Upper lobe of left lung (tissue), 6 donors: ENCODE measurements at regions not wholly inside any gene's neighbourhood (a gene's known extent, or its start where the extent isn't known, plus 50 kb on each side); places are given as distances from the start of the nearest gene placed in this dataset.

Source experiments
- ATAC-seq, 2 donors: fragments of 200-7000 bp; cut with Tn5 transposase; one replicate each; pipeline ENCODE4 v1.9.1; 2022; ENCODE audit warnings: mild to moderate bottlenecking in 2 of 2, moderate library complexity in 2 of 2; ENCODE audit not compliant: low FRiP score in 2 of 2
- DNase-seq, 2 donors: peaks; one replicate each; pipeline ENCODE4 v3.0.0-alpha.2; 2019 to 2020
- H3K27ac ChIP-seq, 4 donors: fragments of 200-600 bp; sonication (generic); one replicate each; pipeline ENCODE4 v1.5.1; 2016 to 2019
- H3K27me3 ChIP-seq, 4 donors: fragments of 200-600 bp; sonication (generic); one replicate each; pipeline ENCODE4 v1.5.1; 2017 to 2019
- H3K36me3 ChIP-seq, 4 donors: fragments of 200-600 bp; sonication (generic); one replicate each; pipeline ENCODE4 v1.5.1; 2016 to 2019
- H3K4me1 ChIP-seq, 4 donors: fragments of 200-600 bp; sonication (generic); one replicate each; pipeline ENCODE4 v1.5.1; 2018 to 2019
- H3K4me3 ChIP-seq, 4 donors: fragments of 200-600 bp; sonication (generic); one replicate each; pipeline ENCODE4 v1.5.1; 2017 to 2019; ENCODE audit warnings: mild to moderate bottlenecking in 2 of 4, moderate library complexity in 1 of 4
- H3K9me3 ChIP-seq, 4 donors: fragments of 200-600 bp; sonication (generic); one replicate each; pipeline ENCODE4 v1.5.1; 2018 to 2019
- EP300 ChIP-seq, 4 donors: sonication (generic); formaldehyde crosslinking; IDR thresholded peaks; one replicate each; pipeline ENCODE4 v1.5.1; 2017; ENCODE audit warnings: antibody characterized with exemption in 4 of 4, control low read depth in 2 of 4
- POLR2A ChIP-seq, 4 donors: fragments of 450-650 bp; IDR thresholded peaks; one replicate each; pipeline ENCODE4 v1.5.1; 2016 to 2017; ENCODE audit warnings: antibody characterized with exemption in 4 of 4, mild to moderate bottlenecking in 2 of 4
- POLR2AphosphoS5 ChIP-seq, 2 donors: sonication (generic); formaldehyde crosslinking; IDR thresholded peaks; one replicate each; pipeline ENCODE4 v1.5.1; 2017; ENCODE audit warnings: antibody characterized with exemption in 2 of 2
- WGBS, 2 donors: methylation state at CpG; one replicate each; pipeline ENCODE4 v1.1.5; 2017 to 2018; 5-methylcytosine and 5-hydroxymethylcytosine counted together
- TF ChIP-seq, protein P1 (sequence below), 6 experiments: fragments of 450-650 bp in 4 of 6; fragments of 200-600 bp in 2 of 6; sonication (generic) in 2 of 6; IDR thresholded peaks; one replicate each; pipeline ENCODE4 v1.5.1; 2016 to 2019; ENCODE audit warnings: antibody characterized with exemption in 6 of 6
- donor health status: DM: no; HTN: no; CAD: no; lungs with moderate emphysema.
- donor health status: DM: no; HTN: yes; CAD: no; lungs with severe emphysema.

DNA sequence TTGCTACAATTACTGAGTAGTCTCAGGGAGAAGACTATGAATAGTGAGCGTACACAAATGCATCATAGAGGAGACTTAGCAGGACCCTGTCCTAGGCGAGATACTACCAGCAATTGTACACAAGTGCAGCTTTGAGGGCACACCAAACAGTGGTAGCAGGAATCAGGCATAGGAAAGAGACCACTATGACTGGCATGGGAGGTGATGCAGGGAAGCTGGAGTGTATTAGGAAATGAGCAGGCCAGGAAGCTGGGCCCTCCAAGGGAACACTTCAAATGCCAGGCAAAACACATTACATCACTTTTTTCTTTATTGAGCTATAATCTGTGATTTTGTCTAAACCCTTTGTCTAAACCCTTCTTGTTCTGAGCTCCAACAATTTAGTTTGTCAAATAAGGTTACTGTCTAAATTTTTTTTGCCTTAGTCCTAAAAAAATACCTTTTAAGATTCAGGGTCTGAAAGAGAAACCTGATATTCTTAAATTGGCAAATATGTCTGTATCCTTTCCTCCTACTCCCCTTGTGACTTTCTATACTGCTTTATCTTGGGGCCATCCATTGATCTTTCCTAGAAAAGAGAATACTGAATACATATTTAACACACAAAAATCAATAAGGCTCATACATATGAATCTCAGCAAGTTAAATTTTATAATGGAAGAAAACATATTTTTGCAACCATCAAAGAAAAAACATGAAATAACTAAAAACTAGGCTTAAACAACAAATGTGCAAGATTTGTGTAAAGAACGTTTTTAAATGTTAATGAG lies 193.8 kb upstream of the PHYHIPL start:
- Histone ChIP-seq H3K4me3 (no peak overlapping the region), H3K4me1 (no peaks in the 10 kb centered on the region), H3K36me3 (no peaks in the 10 kb centered on the region), H3K27me3 (no peaks in the 10 kb centered on the region), H3K27ac (no peak overlapping the region), H3K9me3 (no peaks in the 10 kb centered on the region)
- ATAC-seq, result no peak
- 74 to 84% methylated on average over 3 of the region's 3 CpGs for whole genome bisulfite sequencing, 2 donors
- DNase-seq, result no peak
- TF ChIP-seq POLR2A (IDR thresholded peaks at IDR 0.05), result no peak
- TF ChIP-seq POLR2AphosphoS5 (IDR thresholded peaks at IDR 0.05), result no peak
- TF ChIP-seq EP300 (IDR thresholded peaks at IDR 0.05), result no peak

DNA sequence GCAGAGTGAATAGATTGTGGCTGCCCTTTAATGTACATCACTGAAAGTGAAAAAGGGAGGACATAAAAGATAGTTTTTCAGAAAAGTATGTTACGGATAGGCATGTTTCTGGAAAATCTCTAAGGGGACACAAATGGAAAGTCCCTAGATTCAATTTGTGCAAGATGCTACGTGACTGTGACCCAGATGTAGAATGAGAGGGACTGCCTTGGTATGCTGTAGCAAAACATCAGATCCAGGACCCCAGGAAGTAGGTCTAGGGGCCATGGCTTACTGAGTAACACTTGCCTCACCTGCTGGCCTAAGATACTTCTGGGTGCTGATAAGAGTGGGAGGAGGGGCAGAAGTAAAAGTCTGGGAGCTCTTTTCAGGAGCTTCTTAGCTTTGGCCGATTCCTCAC lies 191.2 kb upstream of the PHYHIPL start:
- no peaks in the 10 kb centered on the region for H3K36me3 ChIP-seq
- TF ChIP-seq POLR2AphosphoS5 (IDR thresholded peaks at IDR 0.05) (no peak), EP300 (IDR thresholded peaks at IDR 0.05) (no peak), POLR2A (IDR thresholded peaks at IDR 0.05) (no peak)
- TF ChIP-seq, protein P1, sequence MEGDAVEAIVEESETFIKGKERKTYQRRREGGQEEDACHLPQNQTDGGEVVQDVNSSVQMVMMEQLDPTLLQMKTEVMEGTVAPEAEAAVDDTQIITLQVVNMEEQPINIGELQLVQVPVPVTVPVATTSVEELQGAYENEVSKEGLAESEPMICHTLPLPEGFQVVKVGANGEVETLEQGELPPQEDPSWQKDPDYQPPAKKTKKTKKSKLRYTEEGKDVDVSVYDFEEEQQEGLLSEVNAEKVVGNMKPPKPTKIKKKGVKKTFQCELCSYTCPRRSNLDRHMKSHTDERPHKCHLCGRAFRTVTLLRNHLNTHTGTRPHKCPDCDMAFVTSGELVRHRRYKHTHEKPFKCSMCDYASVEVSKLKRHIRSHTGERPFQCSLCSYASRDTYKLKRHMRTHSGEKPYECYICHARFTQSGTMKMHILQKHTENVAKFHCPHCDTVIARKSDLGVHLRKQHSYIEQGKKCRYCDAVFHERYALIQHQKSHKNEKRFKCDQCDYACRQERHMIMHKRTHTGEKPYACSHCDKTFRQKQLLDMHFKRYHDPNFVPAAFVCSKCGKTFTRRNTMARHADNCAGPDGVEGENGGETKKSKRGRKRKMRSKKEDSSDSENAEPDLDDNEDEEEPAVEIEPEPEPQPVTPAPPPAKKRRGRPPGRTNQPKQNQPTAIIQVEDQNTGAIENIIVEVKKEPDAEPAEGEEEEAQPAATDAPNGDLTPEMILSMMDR (IDR thresholded peaks at IDR 0.05), result no peak
- no peaks in the 10 kb centered on the region for H3K4me1 ChIP-seq
- H3K27me3 ChIP-seq, result no peaks in the 10 kb centered on the region
- DNase-seq, result no peak
- no peak overlapping the region for H3K27ac ChIP-seq
- WGBS, 2 donors, result 88 to 90% methylated on average over 3 of the region's 3 CpGs
- no peak overlapping the region for H3K4me3 ChIP-seq
- H3K9me3 ChIP-seq, result peaks cover 0 to 6% (median 3%) of the 10 kb centered on the region in 4 donors
- no peak for ATAC-seq

DNA sequence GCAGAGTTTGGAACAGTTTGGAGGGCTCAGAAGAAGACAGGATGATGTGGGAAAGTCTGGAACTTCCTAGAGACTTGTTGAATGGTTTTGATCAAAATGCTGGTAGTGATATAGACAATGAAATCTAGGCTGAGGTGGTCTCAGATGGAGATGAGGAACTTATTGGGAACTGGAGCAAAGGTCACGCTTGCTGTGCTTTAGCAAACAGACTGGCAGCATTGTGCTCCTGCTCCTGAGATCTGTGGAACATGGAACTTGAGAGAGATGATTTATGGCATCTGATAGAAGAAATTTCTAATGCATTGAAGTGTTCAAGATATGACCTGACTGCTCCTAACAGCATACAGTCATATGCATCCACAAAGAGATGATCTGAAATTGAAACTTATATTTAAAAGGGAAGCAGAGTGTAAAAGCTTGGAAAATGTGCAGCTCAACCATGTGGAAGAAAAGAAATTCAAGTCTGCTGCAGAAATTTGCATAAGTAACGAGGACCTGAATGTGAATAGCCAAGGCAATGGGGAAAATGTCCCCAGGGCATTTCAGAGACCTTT lies 186.9 kb upstream of the PHYHIPL start:
- H3K36me3 ChIP-seq, result no peaks in the 10 kb centered on the region
- H3K4me3 ChIP-seq, result no peak overlapping the region
- no peak for ATAC-seq
- TF ChIP-seq POLR2AphosphoS5 (IDR thresholded peaks at IDR 0.05), result no peak
- no peak for TF ChIP-seq POLR2A (IDR thresholded peaks at IDR 0.05)
- TF ChIP-seq, protein P1 (IDR thresholded peaks at IDR 0.05), result no peak
- no peak for TF ChIP-seq EP300 (IDR thresholded peaks at IDR 0.05)
- peaks cover 0 to 6% (median 3%) of the 10 kb centered on the region in 4 donors for H3K9me3 ChIP-seq
- DNase-seq, result no peak
- no peak overlapping the region for H3K27ac ChIP-seq
- no peaks in the 10 kb centered on the region for H3K4me1 ChIP-seq
- H3K27me3 ChIP-seq, result no peaks in the 10 kb centered on the region
- 82 to 90% methylated on average over 2 of the region's 2 CpGs for WGBS, 2 donors

DNA sequence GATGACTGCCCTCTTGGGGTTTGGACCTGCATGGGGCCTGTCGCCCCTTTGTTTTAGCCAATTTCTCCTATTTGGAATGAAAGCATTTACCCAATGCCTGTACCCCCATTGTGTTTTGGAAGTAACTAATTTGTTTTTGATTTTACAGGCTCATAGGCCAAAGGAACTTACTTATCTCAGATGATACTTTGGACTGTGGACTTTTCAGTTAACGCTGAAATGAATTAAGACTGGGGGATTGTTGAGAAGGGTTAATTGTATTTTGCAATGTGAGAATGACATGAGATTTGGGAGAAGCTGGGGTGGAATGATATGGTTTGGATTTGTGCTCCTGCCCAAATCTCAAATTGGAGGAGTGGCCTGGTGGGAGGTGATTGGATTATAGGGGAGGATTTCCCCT lies 185.8 kb upstream of the PHYHIPL start:
- no peaks in the 10 kb centered on the region for H3K36me3 ChIP-seq
- DNase-seq, result no peak
- no peak overlapping the region for H3K4me3 ChIP-seq
- WGBS, 2 donors, result 94 to 95% methylated on average over 2 of the region's 2 CpGs
- no peaks in the 10 kb centered on the region for H3K27me3 ChIP-seq
- no peak overlapping the region for H3K27ac ChIP-seq
- H3K9me3 ChIP-seq, result peaks cover 0 to 6% (median 3%) of the 10 kb centered on the region in 4 donors
- H3K4me1 ChIP-seq, result no peaks in the 10 kb centered on the region
- no peak for ATAC-seq
- TF ChIP-seq POLR2A (IDR thresholded peaks at IDR 0.05), result no peak
- TF ChIP-seq POLR2AphosphoS5 (IDR thresholded peaks at IDR 0.05), result no peak
- TF ChIP-seq, protein P1 (IDR thresholded peaks at IDR 0.05), result no peak
- no peak for TF ChIP-seq EP300 (IDR thresholded peaks at IDR 0.05)

DNA sequence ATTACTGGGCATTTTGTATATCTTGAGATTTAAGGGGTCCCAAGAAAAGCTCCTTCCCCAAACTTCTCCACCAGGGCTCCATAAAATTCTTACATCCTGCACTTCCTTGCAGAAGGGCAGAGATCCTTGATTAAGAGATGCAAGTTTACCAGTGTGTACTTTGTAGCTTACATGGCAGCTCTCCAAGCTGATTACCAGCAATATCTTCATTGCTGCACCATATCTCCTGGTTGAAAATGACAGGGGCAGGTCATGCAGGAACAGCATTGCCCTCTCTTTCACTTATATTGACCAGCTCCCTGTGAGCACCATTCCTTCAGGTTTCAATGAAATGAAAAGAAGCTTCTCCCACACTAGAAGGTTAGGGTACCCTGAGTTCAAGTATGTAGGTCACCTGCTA lies 184.6 kb upstream of the PHYHIPL start:
- Histone ChIP-seq H3K4me1 (no peaks in the 10 kb centered on the region), H3K27me3 (no peaks in the 10 kb centered on the region), H3K36me3 (no peaks in the 10 kb centered on the region), H3K9me3 (peaks cover 0 to 6% (median 3%) of the 10 kb centered on the region in 4 donors), H3K4me3 (no peak overlapping the region), H3K27ac (no peak overlapping the region)
- no peak for TF ChIP-seq POLR2AphosphoS5 (IDR thresholded peaks at IDR 0.05)
- TF ChIP-seq POLR2A (IDR thresholded peaks at IDR 0.05), result no peak
- TF ChIP-seq EP300 (IDR thresholded peaks at IDR 0.05), result no peak
- TF ChIP-seq, protein P1 (IDR thresholded peaks at IDR 0.05), result no peak
- no peak for ATAC-seq
- no peak for DNase-seq
